Ishikawa (cell line): ENCODE measurements at regions not wholly inside any gene's neighbourhood (a gene's known extent, or its start where the extent isn't known, plus 50 kb on each side); places are given as distances from the start of the nearest gene placed in this dataset.

Experiments
- CEBPB ChIP-seq: IDR thresholded peaks from 2 replicates; pipeline ENCODE4 v1.6.1; 2012
- EP300 ChIP-seq: IDR thresholded peaks from 2 replicates; pipeline ENCODE4 v1.6.1; 2012; ENCODE audit warnings: borderline replicate concordance
- FOXM1 ChIP-seq: IDR thresholded peaks from 2 replicates; pipeline ENCODE4 v1.6.1; 2012; ENCODE audit warnings: low read depth, borderline replicate concordance
- MAX ChIP-seq: IDR thresholded peaks from 2 replicates; pipeline ENCODE4 v1.6.1; 2012
- NFIC ChIP-seq: IDR thresholded peaks from 2 replicates; pipeline ENCODE4 v1.6.1; 2012
- RAD21 ChIP-seq: IDR thresholded peaks from 2 replicates; pipeline ENCODE4 v1.6.1; 2012; ENCODE audit warnings: low read depth
- REST ChIP-seq: IDR thresholded peaks from 2 replicates; pipeline ENCODE4 v1.6.1; 2012; ENCODE audit warnings: low read depth, mild to moderate bottlenecking
- TAF1 ChIP-seq: IDR thresholded peaks from 2 replicates; pipeline ENCODE4 v1.6.1; 2012; ENCODE audit warnings: low read depth, mild to moderate bottlenecking
- TCF12 ChIP-seq: IDR thresholded peaks from 2 replicates; pipeline ENCODE4 v1.6.1; 2012; ENCODE audit warnings: low read depth
- TEAD4 ChIP-seq: IDR thresholded peaks from 2 replicates; pipeline ENCODE4 v1.6.1; 2012
- USF1 ChIP-seq: IDR thresholded peaks from 2 replicates; pipeline ENCODE4 v1.6.1; 2012
- YY1 ChIP-seq: IDR thresholded peaks from 2 replicates; pipeline ENCODE4 v1.6.1; 2012; ENCODE audit warnings: low read depth
- ZBTB7A ChIP-seq: IDR thresholded peaks from 2 replicates; pipeline ENCODE4 v1.6.1; 2012; ENCODE audit warnings: low read depth

- no peak for TF ChIP-seq ZBTB7A
- TF ChIP-seq NFIC, result no peak
- TF ChIP-seq EP300, result no peak
- no peak for TF ChIP-seq CEBPB
- no peak for TF ChIP-seq TCF12
- no peak for TF ChIP-seq TEAD4
- no peak for TF ChIP-seq REST
- no peak for TF ChIP-seq YY1
- TF ChIP-seq MAX, result no peak
- TF ChIP-seq RAD21, result no peak
Measured at GRCh38 chr15:87733977-87734376, 522.6 kb downstream of the NTRK3 start.

GRCh38 chr15:87733541-87733941, 523.0 kb downstream of the NTRK3 start:
- TF ChIP-seq YY1, result no peak

GRCh38 chr15:87732976-87733375, 523.6 kb downstream of the NTRK3 start:
- TF ChIP-seq CEBPB, result no peak
- no peak for TF ChIP-seq FOXM1
- no peak for TF ChIP-seq TCF12
- TF ChIP-seq REST, result no peak
- TF ChIP-seq MAX, result no peak
- TF ChIP-seq EP300, result no peak
- TF ChIP-seq TAF1, result no peak

- TF ChIP-seq EP300, result no peak
Measured at GRCh38 chr15:87731630-87732029, 524.9 kb downstream of the NTRK3 start.

- TF ChIP-seq FOXM1 (no peak), EP300 (no peak), TAF1 (no peak), NFIC (no peak), ZBTB7A (no peak), TCF12 (no peak), CEBPB (no peak)
Measured at GRCh38 chr15:87730706-87731105, 525.8 kb downstream of the NTRK3 start.

- no peak for TF ChIP-seq TCF12
Measured at GRCh38 chr15:87728998-87729397, 527.5 kb downstream of the NTRK3 start.

GRCh38 chr15:87727073-87727472, 529.5 kb downstream of the NTRK3 start:
- no peak for TF ChIP-seq REST
- no peak for TF ChIP-seq CEBPB
- TF ChIP-seq EP300, result no peak
- TF ChIP-seq USF1, result no peak
- no peak for TF ChIP-seq NFIC
- no peak for TF ChIP-seq YY1
- no peak for TF ChIP-seq RAD21
